Fibroblast of lung (primary cell): ENCODE measurements at regions not wholly inside any gene's neighbourhood (a gene's known extent, or its start where the extent isn't known, plus 50 kb on each side); places are given as distances from the start of the nearest gene placed in this dataset.

Experiments
- DNase-seq, 2 donors: peaks; one replicate each; pipeline versions ENCODE4 v3.0.0 to v3.0.0-alpha.2; 2010; ENCODE audit warnings: low read depth in 2 of 2
- H2AFZ ChIP-seq: 2 replicates; pipeline ENCODE4 v1.5.1; 2012; ENCODE audit warnings: low read length, control low read depth, inconsistent platforms
- H3K27ac ChIP-seq: 2 replicates; pipeline ENCODE4 v1.5.1; 2011; ENCODE audit warnings: low read length, control low read depth; ENCODE audit not compliant: insufficient read depth
- H3K27me3 ChIP-seq: 2 replicates; pipeline ENCODE4 v1.5.1; 2011; ENCODE audit warnings: mild to moderate bottlenecking, low read length; ENCODE audit not compliant: control insufficient read depth, insufficient read depth
- H3K36me3 ChIP-seq: 2 replicates; pipeline ENCODE4 v1.5.1; 2011; ENCODE audit warnings: low read length; ENCODE audit not compliant: control insufficient read depth, insufficient read depth
- H3K4me1 ChIP-seq: 2 replicates; pipeline ENCODE4 v1.5.1; 2011; ENCODE audit warnings: low read length; ENCODE audit not compliant: control insufficient read depth, insufficient read depth; ENCODE audit errors: extremely low read depth
- H3K4me2 ChIP-seq: 2 replicates; pipeline ENCODE4 v1.5.1; 2011; ENCODE audit warnings: low read length, control low read depth; ENCODE audit not compliant: insufficient read depth; ENCODE audit errors: extremely low read depth
- H3K4me3 ChIP-seq, 4 experiments: fragments of 200-600 bp in 1 of 4; sonication (generic) in 1 of 4; replicated peaks in 1 of 4; 2 replicates each; pipeline ENCODE4 v1.5.1; 2011 to 2016; ENCODE audit warnings: low read length in 4 of 4, low read depth in 3 of 4, mild to moderate bottlenecking in 3 of 4, control low read depth in 2 of 4, inconsistent platforms in 1 of 4, mixed read lengths in 1 of 4; ENCODE audit not compliant: insufficient read depth in 1 of 4; ENCODE audit errors: control extremely low read depth in 1 of 4
- H3K79me2 ChIP-seq: 2 replicates; pipeline ENCODE4 v1.5.1; 2012; ENCODE audit warnings: mild to moderate bottlenecking, low read length, inconsistent platforms; ENCODE audit not compliant: control insufficient read depth, insufficient read depth
- H3K9ac ChIP-seq: 2 replicates; pipeline ENCODE4 v1.5.1; 2011; ENCODE audit warnings: mild to moderate bottlenecking, low read length, control low read depth; ENCODE audit not compliant: insufficient read depth
- H3K9me3 ChIP-seq: 2 replicates; pipeline ENCODE4 v1.5.1; 2012; ENCODE audit warnings: low read depth, low read length; ENCODE audit not compliant: control insufficient read depth, insufficient read depth
- H4K20me1 ChIP-seq: 2 replicates; pipeline ENCODE4 v1.5.1; 2011; ENCODE audit warnings: low read length; ENCODE audit not compliant: control insufficient read depth, insufficient read depth; ENCODE audit errors: extremely low read depth
- CTCF ChIP-seq, 2 donors: IDR thresholded peaks in 1 of 2; conservative IDR thresholded peaks in 1 of 2; 1 replicate in 1 of 2; 2 replicates in 1 of 2; pipeline ENCODE4 v1.5.1; 2011 to 2012; ENCODE audit warnings: low read length in 2 of 2, control low read depth in 1 of 2, inconsistent platforms in 1 of 2, low read depth in 1 of 2, mild to moderate bottlenecking in 1 of 2
- EZH2 ChIP-seq: IDR thresholded peaks from 2 replicates; pipeline ENCODE4 v1.5.1; 2012; ENCODE audit warnings: low read length, control low read depth, mild to moderate bottlenecking; ENCODE audit errors: missing control alignments

- H3K79me2 ChIP-seq = no peaks in the 10 kb centered on the region
- H3K4me1 ChIP-seq = no peaks in the 10 kb centered on the region
- TF ChIP-seq EZH2 = no peak
- no peak for TF ChIP-seq CTCF (conservative IDR thresholded peaks at IDR 0.05 in 1 of 2, IDR thresholded peaks at IDR 0.05 in 1 of 2; ENCODE audit: low read depth in 1 of 2, low read length in 2 of 2)
These were observed 471.9 kb upstream of the CELF2 start for GRCh38 chr10:10545771-10546170.

GRCh38 chr10:10551596-10552301, 465.9 kb upstream of the CELF2 start:
- Histone ChIP-seq H3K9ac (no peak overlapping the region), H3K4me1 (no peaks in the 10 kb centered on the region), H3K4me3 (no peak overlapping the region), H2AFZ (no peak overlapping the region), H3K27ac (no peak overlapping the region), H3K9me3 (no peaks in the 10 kb centered on the region), H3K36me3 (no peaks in the 10 kb centered on the region), H3K79me2 (no peaks in the 10 kb centered on the region), H3K27me3 (no peaks in the 10 kb centered on the region), H3K4me2 (no peak overlapping the region), H4K20me1 (no peaks in the 10 kb centered on the region)
- TF ChIP-seq CTCF (conservative IDR thresholded peaks at IDR 0.05 in 1 of 2, IDR thresholded peaks at IDR 0.05 in 1 of 2; ENCODE audit: low read depth in 1 of 2, low read length in 2 of 2) = no peak
- TF ChIP-seq EZH2 = no peak
- no peak for DNase-seq

More at GRCh38 chr10:10545771-10546170, 471.9 kb upstream of the CELF2 start:
- Histone ChIP-seq H3K9ac (no peak overlapping the region), H4K20me1 (no peaks in the 10 kb centered on the region), H3K27ac (no peak overlapping the region), H2AFZ (no peak overlapping the region), H3K4me3 (no peak overlapping the region), H3K4me2 (no peak overlapping the region), H3K36me3 (no peaks in the 10 kb centered on the region), H3K27me3 (no peaks in the 10 kb centered on the region), H3K9me3 (no peaks in the 10 kb centered on the region)
- no peak for DNase-seq

GRCh38 chr10:10552948-10553347, 464.7 kb upstream of the CELF2 start:
- Histone ChIP-seq H3K4me3 (no peak overlapping the region), H3K27me3 (no peaks in the 10 kb centered on the region), H3K4me1 (no peaks in the 10 kb centered on the region), H3K36me3 (no peaks in the 10 kb centered on the region), H3K79me2 (no peaks in the 10 kb centered on the region), H2AFZ (no peak overlapping the region), H3K9me3 (no peaks in the 10 kb centered on the region), H3K27ac (no peak overlapping the region), H3K4me2 (no peak overlapping the region), H3K9ac (no peak overlapping the region), H4K20me1 (no peaks in the 10 kb centered on the region)
- DNase-seq = no peak
- TF ChIP-seq EZH2 (no peak), CTCF (conservative IDR thresholded peaks at IDR 0.05 in 1 of 2, IDR thresholded peaks at IDR 0.05 in 1 of 2; ENCODE audit: low read depth in 1 of 2, low read length in 2 of 2) (no peak)
